GM12874 (cell line): ENCODE measurements at regions not wholly inside any gene's neighbourhood (a gene's known extent, or its start where the extent isn't known, plus 50 kb on each side); places are given as distances from the start of the nearest gene placed in this dataset.

Source experiments
- TF ChIP-seq, protein P1 (sequence below): IDR thresholded peaks from 2 replicates; pipeline ENCODE4 v1.5.1; 2011; ENCODE audit warnings: low read depth, mild to moderate bottlenecking, control low read depth, low read length, moderate library complexity; ENCODE audit not compliant: insufficient read depth

DNA sequence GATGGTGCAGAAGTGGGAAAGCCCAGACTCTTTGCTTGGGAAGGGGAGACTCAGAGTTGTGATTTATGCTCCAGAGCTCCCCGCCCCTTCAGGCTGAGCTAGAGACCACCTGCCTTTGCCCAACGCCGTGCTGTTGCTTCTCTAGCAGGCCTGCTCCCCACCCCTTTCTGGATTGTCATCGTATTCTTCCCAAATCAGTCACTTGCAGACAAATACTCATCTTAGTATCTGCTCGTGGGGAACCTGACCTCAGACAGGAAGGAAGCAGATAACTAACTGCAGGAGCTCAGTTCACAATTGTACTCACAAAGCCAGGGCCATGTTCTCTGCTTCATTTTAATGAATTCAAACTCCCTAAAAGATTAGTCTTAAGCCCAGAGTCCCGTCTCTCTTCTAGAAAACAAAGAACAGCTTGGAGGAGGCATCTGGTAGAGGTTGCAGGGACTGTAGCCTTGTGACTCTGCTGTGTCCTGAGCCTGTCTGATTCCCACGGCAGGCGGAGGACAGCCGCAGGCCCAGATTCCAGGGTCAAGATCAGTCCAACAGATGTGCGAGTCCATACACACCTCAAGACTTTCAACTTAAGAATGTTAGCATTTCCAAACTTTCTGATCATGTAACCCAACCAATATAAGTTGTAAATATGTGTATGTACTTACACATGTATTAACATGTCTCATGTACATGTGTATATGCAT is 57.2 kb upstream of the GGTLC1 start:
- TF ChIP-seq, protein P1, sequence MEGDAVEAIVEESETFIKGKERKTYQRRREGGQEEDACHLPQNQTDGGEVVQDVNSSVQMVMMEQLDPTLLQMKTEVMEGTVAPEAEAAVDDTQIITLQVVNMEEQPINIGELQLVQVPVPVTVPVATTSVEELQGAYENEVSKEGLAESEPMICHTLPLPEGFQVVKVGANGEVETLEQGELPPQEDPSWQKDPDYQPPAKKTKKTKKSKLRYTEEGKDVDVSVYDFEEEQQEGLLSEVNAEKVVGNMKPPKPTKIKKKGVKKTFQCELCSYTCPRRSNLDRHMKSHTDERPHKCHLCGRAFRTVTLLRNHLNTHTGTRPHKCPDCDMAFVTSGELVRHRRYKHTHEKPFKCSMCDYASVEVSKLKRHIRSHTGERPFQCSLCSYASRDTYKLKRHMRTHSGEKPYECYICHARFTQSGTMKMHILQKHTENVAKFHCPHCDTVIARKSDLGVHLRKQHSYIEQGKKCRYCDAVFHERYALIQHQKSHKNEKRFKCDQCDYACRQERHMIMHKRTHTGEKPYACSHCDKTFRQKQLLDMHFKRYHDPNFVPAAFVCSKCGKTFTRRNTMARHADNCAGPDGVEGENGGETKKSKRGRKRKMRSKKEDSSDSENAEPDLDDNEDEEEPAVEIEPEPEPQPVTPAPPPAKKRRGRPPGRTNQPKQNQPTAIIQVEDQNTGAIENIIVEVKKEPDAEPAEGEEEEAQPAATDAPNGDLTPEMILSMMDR: no peak

DNA sequence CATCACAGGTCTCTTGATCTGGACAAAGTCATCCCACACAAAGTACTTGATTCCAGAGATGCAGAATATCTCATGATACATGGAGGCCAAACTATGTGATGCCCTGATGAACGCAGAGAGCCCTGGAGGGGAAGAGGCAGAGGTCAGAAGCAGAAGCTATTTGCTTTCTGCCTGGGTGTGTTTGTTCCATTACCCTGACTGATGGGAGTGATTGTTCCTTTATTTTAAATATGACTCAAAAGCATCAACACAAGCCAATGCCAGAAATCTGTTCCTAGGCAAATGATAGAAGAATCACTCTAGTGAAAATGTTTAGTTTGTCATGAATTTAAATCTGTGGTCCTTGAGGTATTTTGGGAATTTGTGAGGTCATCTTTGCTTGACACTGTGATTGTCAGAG is 54.7 kb upstream of the GGTLC1 start:
- TF ChIP-seq, protein P1: no peak

DNA sequence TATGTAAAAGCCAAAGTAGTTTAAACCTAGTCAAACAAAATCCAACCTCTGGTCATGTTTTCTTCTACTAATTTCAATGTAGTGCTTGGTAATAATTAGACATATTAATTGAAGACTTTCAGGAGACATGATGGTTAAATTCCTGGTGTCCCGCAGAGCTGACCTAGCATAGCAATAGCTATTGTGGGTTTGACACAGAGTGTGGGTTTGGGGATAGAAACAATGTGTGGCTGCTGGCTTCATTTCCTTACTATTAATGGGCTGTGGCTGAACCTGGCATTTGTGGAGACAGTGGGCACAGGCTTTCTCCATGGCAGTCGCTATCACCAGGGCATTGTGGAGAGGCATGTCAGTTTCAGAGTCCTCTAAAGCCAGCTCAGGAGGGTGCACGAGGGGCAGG is 54.1 kb upstream of the GGTLC1 start:
- TF ChIP-seq, protein P1: no peak

DNA sequence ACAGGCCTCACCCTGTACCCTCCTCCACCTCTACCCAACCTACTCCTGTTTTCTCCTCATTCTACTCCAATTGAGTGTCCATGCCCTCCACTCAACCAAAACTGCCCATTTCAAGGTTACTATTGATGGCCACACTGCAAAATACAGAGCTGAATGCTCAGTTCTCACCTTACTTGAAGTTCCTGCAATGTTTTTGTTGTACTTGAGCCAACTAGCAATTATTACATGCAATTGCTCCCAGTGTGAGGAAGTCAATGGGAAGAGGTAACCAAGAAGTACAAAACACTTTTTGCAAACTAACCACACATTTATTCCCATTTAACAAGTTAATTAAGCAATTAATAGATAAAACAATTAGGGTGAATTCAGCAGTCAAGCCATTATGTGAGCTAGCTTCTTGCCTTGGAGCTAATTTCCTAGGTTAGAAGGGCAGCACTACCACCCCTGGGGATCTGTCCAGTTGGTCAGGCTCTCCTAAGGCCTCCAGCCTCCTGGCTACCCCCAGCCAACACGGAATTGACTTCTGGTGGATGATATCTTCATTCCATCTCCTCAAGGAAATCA is 52.4 kb upstream of the GGTLC1 start:
- TF ChIP-seq, protein P1: no peak

DNA sequence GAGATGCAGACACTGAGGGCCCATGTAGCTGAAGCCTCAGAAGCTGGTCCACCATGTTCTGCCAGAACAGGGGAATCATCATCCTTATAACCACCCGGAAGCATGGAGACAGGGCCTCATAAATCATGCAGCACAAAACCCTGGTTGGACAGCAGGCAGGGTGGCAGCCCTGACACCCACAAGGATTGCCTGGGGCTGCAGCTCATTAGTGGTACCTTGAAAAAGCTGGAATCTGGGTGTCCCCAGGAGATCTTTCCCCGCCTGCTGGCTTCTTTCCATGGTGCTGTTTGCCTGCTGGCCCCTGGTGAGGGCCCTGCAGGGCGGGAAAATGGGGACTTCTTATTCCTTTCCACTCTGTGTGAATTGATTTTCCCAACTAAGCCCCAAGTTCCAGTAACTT is 50.6 kb upstream of the GGTLC1 start:
- TF ChIP-seq, protein P1: no peak
